Adrenal gland (tissue), 5 donors: ENCODE measurements at regions not wholly inside any gene's neighbourhood (a gene's known extent, or its start where the extent isn't known, plus 50 kb on each side); places are given as distances from the start of the nearest gene placed in this dataset.

Experiments
- POLR2A ChIP-seq, 2 donors: fragments of 450-650 bp; IDR thresholded peaks; one replicate each; pipeline ENCODE4 v1.6.1; 2017; ENCODE audit warnings: antibody characterized with exemption in 2 of 2, mild to moderate bottlenecking in 2 of 2, moderate library complexity in 1 of 2
- TF ChIP-seq, protein P1 (sequence below), 6 experiments: fragments of 450-650 bp in 4 of 6; fragments of 200-600 bp in 2 of 6; sonication (generic) in 1 of 6; IDR thresholded peaks; 1 replicate in 5 of 6; 2 replicates in 1 of 6; pipeline versions ENCODE4 v1.5.1 to v1.8.0; 2016 to 2021; ENCODE audit warnings: antibody characterized with exemption in 6 of 6, mild to moderate bottlenecking in 2 of 6, moderate library complexity in 1 of 6
- donor health status: DM: no; HTN: no; CAD: no.

DNA sequence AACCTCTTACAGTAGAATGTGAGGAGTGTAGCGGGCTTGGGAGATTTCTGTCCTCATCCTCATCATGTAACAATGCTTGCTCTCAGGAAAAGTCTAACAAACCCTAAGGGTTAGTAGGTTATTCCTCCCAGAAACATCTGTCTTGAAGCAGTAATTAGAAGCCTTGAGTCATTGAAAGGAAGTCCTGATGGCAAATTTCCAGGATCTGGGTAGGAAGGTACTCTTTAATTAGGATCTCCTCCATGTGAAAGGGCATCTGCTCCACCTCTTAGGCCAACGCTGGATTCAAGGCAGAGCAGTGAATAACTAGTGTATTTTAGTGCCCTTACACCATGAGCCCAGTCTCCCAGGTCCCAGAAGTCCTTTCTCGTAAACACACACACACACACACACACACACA, 106.6 kb upstream of the BARHL2 start:
- TF ChIP-seq POLR2A (IDR thresholded peaks at IDR 0.05) = no peak
- TF ChIP-seq, protein P1, sequence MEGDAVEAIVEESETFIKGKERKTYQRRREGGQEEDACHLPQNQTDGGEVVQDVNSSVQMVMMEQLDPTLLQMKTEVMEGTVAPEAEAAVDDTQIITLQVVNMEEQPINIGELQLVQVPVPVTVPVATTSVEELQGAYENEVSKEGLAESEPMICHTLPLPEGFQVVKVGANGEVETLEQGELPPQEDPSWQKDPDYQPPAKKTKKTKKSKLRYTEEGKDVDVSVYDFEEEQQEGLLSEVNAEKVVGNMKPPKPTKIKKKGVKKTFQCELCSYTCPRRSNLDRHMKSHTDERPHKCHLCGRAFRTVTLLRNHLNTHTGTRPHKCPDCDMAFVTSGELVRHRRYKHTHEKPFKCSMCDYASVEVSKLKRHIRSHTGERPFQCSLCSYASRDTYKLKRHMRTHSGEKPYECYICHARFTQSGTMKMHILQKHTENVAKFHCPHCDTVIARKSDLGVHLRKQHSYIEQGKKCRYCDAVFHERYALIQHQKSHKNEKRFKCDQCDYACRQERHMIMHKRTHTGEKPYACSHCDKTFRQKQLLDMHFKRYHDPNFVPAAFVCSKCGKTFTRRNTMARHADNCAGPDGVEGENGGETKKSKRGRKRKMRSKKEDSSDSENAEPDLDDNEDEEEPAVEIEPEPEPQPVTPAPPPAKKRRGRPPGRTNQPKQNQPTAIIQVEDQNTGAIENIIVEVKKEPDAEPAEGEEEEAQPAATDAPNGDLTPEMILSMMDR (IDR thresholded peaks at IDR 0.05) = no peak
